Type B pancreatic cell (in vitro differentiated cells): ENCODE measurements at regions not wholly inside any gene's neighbourhood (a gene's known extent, or its start where the extent isn't known, plus 50 kb on each side); places are given as distances from the start of the nearest gene placed in this dataset.

Experiments
- DNase-seq: peaks from one replicate; pipeline ENCODE4 v3.0.0; 2021; ENCODE audit warnings: mixed read lengths; ENCODE audit not compliant: unreplicated experiment; ENCODE audit errors: extremely low spot score
- H3K27ac Mint-ChIP-seq: 2 replicates; pipeline ENCODE4 v1.8.0; 2021; ENCODE audit warnings: mild to moderate bottlenecking, mixed read lengths
- H3K27me3 Mint-ChIP-seq: 2 replicates; pipeline ENCODE4 v1.8.0; 2021; ENCODE audit warnings: mixed read lengths
- H3K36me3 Mint-ChIP-seq: 2 replicates; pipeline ENCODE4 v1.8.0; 2021; ENCODE audit warnings: mixed read lengths
- H3K4me1 Mint-ChIP-seq: one replicate; pipeline ENCODE4 v1.8.0; 2021; ENCODE audit warnings: mixed read lengths; ENCODE audit not compliant: unreplicated experiment
- H3K4me3 Mint-ChIP-seq: 2 replicates; pipeline ENCODE4 v1.8.0; 2021; ENCODE audit warnings: mild to moderate bottlenecking, mixed read lengths
- H3K9me3 Mint-ChIP-seq: 2 replicates; pipeline ENCODE4 v1.8.0; 2021; ENCODE audit warnings: mixed read lengths
- TF ChIP-seq, protein P1 (sequence below): fragments of 200-600 bp; sonication (generic); conservative IDR thresholded peaks from 2 replicates; pipeline ENCODE4 v1.5.0; 2021; ENCODE audit warnings: antibody characterized with exemption, mild to moderate bottlenecking

DNA sequence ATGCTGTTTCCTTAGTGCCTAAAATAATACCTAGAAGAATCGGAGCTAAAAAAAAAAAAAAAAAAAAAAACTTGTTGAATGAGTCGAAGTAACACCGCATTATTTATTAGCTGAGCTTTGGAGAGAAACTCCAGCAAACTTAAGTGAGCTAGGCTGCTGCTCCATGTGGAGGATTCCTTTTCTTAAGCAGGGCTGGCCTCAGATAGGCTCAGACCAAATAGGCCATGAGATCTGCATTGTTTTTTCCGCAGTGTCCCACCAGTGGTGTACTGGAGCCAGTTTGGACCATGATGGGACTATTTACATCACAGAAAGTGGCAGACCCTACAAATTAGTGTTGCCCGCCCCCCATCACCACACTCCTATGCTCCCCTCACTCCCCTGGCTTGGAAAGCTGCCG is 341.4 kb downstream of the DTWD2 start:
- Mint-ChIP-seq H3K4me3 (no peak overlapping the region), H3K27ac (no peak overlapping the region), H3K27me3 (no peaks in the 10 kb centered on the region), H3K36me3 (no peaks in the 10 kb centered on the region), H3K9me3 (peaks cover 2% of the 10 kb centered on the region), H3K4me1 (no peaks in the 10 kb centered on the region)
- TF ChIP-seq, protein P1, sequence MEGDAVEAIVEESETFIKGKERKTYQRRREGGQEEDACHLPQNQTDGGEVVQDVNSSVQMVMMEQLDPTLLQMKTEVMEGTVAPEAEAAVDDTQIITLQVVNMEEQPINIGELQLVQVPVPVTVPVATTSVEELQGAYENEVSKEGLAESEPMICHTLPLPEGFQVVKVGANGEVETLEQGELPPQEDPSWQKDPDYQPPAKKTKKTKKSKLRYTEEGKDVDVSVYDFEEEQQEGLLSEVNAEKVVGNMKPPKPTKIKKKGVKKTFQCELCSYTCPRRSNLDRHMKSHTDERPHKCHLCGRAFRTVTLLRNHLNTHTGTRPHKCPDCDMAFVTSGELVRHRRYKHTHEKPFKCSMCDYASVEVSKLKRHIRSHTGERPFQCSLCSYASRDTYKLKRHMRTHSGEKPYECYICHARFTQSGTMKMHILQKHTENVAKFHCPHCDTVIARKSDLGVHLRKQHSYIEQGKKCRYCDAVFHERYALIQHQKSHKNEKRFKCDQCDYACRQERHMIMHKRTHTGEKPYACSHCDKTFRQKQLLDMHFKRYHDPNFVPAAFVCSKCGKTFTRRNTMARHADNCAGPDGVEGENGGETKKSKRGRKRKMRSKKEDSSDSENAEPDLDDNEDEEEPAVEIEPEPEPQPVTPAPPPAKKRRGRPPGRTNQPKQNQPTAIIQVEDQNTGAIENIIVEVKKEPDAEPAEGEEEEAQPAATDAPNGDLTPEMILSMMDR, result no peak
- no peak for DNase-seq

DNA sequence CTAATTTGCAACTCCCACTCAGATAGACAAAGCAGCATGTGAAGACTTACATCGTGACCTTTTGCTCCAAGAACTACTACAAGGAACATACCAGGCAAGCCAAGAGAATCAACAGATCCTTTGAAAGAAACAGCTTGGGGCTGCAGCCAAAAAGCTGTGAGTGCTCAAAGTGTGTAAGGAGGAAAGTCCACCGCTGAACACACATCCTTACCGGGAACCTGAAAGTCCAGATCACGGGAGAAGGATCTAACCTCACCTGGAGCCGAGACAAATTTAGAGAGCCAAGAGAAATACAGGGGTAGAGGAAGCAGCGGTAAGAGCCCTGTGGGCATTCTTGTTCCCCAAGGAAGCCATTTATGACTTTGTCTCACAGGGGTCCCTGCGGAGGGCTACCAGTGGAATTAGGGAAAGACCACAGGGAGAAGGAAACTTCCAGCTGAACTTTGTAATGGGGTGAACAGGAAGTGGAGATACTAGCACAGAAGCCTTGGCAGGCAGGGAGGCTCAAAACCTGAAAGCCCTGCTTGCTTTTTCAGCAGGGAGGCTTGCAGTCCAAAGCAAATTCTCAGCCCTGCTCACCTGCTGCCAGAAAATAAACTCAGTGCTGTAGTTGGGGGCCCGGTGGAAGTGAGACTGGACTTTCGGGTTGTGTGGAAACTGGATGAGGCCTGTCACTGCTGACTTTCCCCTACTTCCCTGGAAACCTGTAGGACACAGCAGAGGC is 350.2 kb downstream of the DTWD2 start:
- Mint-ChIP-seq H3K27ac (no peak overlapping the region), H3K4me3 (no peak overlapping the region), H3K27me3 (no peaks in the 10 kb centered on the region), H3K36me3 (no peaks in the 10 kb centered on the region), H3K9me3 (peaks cover 16% of the 10 kb centered on the region), H3K4me1 (no peaks in the 10 kb centered on the region)
- TF ChIP-seq, protein P1, result no peak
- no peak for DNase-seq

DNA sequence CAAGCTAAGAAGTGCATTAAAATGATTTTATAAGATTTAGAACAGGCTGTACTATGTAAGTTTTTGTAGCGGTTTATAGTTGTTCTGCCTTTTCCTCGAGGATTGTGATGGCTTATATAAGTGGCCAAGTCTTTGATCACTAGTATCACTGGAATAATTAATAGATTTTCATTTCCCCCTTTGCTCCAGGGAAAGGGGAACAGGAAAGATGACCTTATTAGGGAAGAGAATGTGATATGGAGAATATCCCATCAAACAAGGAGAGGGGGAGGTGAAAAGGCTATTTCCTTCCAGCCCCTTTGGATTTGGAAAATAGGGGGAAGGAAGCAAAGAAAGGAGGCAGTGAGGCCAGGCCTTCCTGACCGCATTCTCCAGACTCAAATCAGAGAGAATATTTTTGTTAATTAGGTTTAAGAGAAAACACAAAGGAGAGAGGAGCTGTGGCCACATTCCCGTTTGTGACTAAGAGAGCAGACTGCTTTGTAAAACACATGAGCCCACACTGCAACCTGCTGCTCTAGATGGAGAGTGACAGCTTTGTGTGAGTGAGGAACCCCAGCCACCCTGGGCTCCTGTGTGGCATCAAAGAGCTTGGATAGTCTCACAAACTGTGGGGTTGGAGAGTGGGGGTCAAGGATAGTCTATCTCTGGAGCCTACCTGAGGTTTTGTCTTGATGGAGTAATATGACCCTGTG is 359.5 kb downstream of the DTWD2 start:
- Mint-ChIP-seq H3K4me1 (peaks cover 8% of the 10 kb centered on the region), H3K27ac (no peak overlapping the region), H3K27me3 (peaks cover 4% of the 10 kb centered on the region), H3K4me3 (no peak overlapping the region), H3K36me3 (no peaks in the 10 kb centered on the region), H3K9me3 (no peaks in the 10 kb centered on the region)
- TF ChIP-seq, protein P1, result no peak
- no peak for DNase-seq

DNA sequence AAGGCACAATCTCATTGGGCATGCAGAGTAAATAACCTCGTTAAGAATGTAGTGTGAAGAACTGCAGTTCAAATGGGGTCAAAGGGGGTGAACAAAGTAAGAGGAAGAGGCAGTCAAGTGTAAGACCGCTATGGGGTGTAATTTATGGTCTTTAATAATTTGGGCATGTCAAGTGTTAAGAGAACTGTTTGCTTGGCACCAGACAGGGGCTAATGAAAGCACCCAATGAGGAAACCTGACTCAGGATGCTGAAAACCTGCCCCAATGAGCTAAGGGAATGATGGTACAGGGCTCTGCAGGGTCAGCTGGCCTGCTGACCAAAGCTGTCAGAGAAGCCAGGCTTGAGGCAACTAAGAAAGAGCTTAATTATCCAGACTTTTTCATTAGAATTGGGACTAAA is 368.1 kb downstream of the DTWD2 start:
- no peak for DNase-seq
- H3K27me3 Mint-ChIP-seq, result peaks cover 3% of the 10 kb centered on the region
- H3K36me3 Mint-ChIP-seq, result no peaks in the 10 kb centered on the region
- H3K4me1 Mint-ChIP-seq, result peaks cover 9% of the 10 kb centered on the region
- H3K4me3 Mint-ChIP-seq, result no peak overlapping the region
- H3K9me3 Mint-ChIP-seq, result no peaks in the 10 kb centered on the region
- TF ChIP-seq, protein P1, result no peak
- no peak overlapping the region for H3K27ac Mint-ChIP-seq

DNA sequence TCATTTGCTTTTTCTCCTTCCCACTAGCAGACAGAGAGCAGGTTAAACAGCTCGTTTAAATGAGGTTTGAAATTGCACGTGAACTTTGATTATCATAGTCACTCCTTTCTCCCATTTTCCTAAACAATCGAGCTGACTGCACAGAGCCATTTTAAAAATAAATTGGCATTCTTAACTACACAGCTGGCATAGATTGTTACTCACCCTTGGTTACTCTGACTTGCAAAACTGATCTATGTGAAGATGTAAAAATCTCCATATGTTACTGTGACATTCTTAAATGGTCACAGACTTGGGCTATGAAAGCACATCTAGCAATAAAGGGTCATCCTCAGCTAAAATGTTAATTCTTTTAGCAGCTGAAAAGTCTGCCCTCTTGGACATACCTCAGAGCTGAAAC is 368.5 kb downstream of the DTWD2 start:
- H3K27me3 Mint-ChIP-seq, result peaks cover 3% of the 10 kb centered on the region
- TF ChIP-seq, protein P1, result no peak
- no peaks in the 10 kb centered on the region for H3K36me3 Mint-ChIP-seq
- DNase-seq, result no peak
- H3K27ac Mint-ChIP-seq, result no peak overlapping the region
- peaks cover 12% of the 10 kb centered on the region for H3K4me1 Mint-ChIP-seq
- no peaks in the 10 kb centered on the region for H3K9me3 Mint-ChIP-seq
- no peak overlapping the region for H3K4me3 Mint-ChIP-seq
